GOT3 (cell line): ENCODE measurements at regions not wholly inside any gene's neighbourhood (a gene's known extent, or its start where the extent isn't known, plus 50 kb on each side); places are given as distances from the start of the nearest gene placed in this dataset.
"Not testable (repeated sequence)": the region's sequence is repeated elsewhere in the genome, so short reads cannot be mapped to it uniquely, and the experiment has no call there.

Source experiments
- DNase-seq: peaks from one replicate; lab custom pipeline; 2025; ENCODE audit warnings: mixed read lengths; lab: John Stamatoyannopoulos, UW

DNA sequence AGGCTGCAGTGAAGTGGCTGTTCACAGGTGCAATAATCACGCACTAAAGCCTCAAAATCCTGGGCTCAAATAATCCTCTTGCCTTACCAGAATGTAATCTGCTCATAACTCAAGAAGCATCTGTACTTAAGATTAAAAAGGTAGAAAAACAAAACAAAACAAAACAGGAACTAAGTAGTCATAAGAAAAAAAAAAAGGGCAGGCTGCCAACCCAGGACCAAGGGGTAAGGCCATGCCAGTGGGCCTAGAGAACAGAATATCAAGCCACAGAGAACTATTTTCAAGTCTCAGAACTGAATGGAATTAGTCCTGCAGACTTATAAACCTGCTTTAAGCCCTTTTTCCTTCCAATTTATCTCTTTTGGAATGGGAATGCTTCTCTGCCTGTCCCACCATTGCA is 64.8 kb upstream of the TBC1D3K start:
- DNase-seq = no peak

DNA sequence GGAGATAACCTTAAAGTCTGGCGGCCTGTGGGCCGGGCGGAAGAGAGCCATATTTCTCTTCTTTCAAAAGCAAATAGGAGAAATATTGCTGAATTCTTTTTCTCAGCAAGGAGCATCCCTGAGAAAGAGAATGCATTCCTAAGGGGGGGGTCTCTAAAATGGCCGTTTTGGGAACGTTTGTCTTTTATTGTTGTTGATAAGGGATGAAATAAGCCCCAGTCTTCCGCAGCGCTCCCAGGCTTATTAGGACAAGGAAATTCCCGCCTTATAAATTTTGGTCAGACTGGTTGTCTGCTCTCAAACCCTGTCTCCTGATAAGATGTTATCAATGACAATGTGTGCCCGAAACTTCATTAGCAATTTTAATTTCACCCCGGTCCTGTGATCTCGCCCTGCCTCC is 65.8 kb upstream of the TBC1D3K start:
- not testable (repeated sequence) for DNase-seq

DNA sequence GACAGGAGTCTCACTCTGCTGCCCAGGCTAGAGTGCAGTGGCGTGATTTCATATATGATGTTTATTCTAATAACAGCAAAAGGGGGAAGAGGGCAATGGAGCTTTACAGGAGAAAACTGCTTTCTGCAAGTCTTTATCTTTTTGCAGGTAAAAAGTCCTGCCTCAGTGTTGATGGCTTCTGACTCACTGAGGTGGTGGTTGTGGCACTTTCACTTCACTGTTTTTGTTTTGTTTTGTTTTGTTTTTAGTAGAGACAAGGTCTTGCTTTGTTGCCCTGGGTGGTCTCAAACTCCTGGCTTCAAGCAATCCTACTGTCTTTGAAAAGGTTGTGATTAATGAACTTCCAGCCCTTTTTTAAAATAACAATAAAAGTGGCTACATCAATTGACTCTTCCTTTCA is 68.0 kb upstream of the TBC1D3K start:
- no peak for DNase-seq

GRCh38 chr17:37849617-37849972 is 74.6 kb upstream of the TBC1D3K start:
- no peak for DNase-seq

DNA sequence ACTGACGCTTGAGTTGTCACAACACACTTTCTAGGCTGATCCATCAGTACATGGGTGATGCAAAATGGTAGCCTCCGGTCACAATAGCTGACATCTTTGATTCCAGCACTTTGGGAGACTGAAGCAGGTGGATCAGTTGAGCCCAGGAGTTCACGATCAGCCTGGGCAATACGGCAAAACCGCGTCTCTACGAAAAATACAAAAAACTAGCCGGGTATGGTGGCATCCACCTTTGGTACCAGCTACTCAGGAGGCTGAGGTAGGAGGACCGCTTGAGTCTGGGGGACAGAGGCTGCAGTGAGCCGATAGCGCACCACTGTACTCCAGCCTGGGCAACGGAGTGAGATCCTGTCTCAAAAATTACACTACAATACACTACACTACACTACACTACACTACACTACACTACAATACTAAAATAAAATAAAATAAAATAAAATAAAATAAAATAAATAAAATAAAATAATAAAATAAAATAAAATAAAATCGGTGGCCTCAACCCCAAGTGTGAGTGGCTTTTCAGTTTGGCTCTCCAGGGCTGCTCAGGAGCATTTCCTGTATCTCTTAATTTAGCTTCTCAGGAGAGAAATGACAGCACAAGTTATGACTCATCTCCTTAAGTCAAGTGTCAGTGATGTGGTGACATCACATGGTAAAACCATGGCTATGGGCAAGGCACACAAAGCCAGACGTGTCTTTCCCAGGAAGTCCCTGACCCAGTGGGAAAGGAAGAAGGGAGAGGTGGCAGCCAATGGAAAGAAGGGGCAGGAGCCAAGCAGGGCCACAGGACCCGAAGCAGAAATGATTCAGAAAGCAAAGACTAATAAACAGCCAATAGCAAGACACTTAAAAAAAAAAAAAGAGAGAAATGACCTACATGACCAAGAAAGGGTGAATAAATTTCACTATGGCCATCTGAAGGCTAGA is 75.3 kb upstream of the TBC1D3K start:
- DNase-seq = no peak

DNA sequence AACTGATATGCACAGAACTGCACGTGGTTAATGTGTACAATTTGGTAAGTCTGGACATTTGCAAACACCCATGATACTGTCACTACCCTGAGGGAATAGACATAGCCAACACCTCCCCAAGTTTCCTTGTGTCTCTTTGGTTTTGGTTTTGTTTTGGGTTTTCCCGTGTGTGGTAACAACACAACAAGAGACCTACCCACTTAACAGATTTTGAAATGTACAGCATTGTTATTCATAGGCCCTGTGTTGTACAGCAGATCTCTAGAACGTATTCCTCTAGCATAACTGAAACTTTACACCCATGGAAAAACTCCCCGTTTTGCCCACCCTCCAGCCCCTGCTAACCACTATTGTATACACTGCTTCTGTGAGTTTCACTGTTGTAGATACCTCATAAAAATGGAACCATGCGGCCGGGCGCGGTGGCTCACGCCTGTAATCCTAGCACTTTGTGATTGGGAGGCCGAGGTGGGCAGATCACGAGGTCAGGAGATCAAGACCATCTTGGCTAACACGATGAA is 76.3 kb upstream of the TBC1D3K start:
- DNase-seq = no peak

DNA sequence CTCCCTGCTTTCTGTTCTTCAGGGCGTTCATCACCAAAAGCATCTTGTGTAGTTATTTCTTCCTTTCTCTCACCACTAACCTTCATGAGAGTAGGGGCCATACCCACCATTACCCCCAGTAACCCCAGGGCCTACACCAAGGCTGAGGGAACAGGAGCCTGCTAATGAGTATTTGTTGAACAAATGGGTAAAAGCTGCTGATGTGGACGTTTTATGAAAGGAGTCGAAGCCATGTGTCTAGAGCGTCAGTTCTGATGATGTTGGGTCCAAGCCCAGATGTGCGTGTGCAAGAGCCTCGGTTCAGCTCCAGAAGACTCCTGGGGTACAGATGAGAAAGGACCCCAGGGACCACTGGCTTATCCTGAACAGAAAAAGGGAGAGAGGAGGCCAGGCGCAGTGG is 77.1 kb upstream of the TBC1D3K start:
- DNase-seq = no peak

- no peak for DNase-seq
Measured at GRCh38 chr17:37844977-37845293, 79.3 kb upstream of the TBC1D3K start.

GRCh38 chr17:37844158-37844976 is 79.8 kb upstream of the TBC1D3K start:
- DNase-seq = peak; percentile 26

DNA sequence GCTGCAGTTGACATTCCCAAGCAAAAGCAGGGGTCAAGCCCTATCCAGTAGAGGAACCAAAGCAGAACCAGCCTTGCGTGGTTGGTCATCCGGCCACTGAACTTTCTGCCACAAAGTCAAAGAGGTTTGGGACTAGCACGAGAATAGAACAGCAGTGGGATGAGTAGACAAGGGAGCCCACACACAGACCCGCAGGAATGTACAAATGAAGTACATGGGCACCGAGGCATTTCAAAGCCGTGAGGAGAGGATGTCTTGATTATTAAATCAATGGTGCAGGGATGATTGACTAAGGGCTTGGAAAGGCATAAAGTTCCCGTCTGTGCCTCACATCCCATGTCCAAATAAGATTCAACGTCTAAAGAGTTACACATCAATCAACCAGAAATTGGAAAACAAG is 81.8 kb upstream of the TBC1D3K start:
- DNase-seq = no peak

DNA sequence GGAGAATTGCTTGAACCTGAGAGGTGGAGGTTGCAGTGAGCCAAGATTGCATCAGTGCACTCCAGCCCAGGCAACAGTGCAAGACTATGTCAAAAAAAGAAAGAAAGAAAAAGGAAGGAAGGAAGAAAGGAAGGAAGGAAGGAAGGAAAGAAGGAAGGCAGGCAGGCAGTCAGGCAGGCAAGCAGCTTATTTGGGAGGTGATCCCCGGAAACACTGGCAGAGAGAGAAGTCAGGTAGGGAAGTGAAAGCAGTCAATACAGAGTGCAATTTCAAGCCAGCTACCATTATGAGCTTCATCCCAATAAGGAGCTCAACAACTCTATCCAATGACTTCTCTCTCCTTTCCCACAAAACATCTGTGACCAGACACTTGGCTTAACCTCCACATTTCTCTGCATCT is 83.0 kb upstream of the TBC1D3K start:
- no peak for DNase-seq

- DNase-seq = no peak
Measured at GRCh38 chr17:37840576-37840975, 83.6 kb upstream of the TBC1D3K start.

- DNase-seq = no peak
Measured at GRCh38 chr17:37839196-37839978, 84.8 kb upstream of the TBC1D3K start.

- no peak for DNase-seq
Measured at GRCh38 chr17:37838276-37838675, 85.9 kb upstream of the TBC1D3K start.

GRCh38 chr17:37836593-37836992 is 87.6 kb upstream of the TBC1D3K start:
- no peak for DNase-seq

DNA sequence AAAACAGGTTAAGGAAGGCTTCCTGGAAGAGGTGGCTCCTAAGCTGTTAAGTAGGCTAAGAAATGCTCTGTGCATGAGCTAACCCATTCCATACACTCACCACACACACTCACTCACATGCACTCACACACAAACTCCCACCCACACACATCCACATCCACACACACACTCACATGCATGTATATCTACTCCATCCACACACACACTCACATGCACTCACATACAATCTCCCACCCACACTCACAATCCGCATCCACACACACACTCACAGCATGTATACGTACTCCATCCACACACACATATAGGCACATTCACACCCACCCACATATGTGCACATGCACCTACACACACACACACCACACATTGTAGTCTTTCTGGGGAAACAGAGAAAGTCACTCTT is 89.3 kb upstream of the HNF1B start:
- no peak for DNase-seq

- no peak for DNase-seq
Measured at GRCh38 chr17:37833237-37833859, 88.5 kb upstream of the HNF1B start.

DNA sequence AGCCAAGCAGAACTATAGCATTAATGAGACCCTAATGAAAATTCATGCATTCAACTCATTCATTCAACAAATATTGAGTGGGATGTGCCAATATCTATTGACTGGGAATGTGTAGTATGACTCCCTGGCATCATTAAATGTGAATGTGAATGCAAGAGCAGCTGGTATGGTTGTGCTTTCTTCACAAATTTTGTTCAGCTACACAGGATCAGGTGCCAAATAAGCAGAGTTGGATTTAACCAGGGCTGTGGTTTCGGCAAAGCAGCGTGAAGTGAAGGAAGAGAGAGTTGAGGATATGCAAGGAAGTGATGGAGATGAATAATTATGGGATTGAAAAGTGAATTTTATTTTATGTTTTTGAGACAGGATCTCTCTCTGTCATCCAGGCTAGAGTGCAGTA is 87.1 kb upstream of the HNF1B start:
- no peak for DNase-seq

GRCh38 chr17:37831492-37831891 is 86.6 kb upstream of the HNF1B start:
- no peak for DNase-seq

- DNase-seq = no peak
Measured at GRCh38 chr17:37830151-37830993, 85.5 kb upstream of the HNF1B start.

DNA sequence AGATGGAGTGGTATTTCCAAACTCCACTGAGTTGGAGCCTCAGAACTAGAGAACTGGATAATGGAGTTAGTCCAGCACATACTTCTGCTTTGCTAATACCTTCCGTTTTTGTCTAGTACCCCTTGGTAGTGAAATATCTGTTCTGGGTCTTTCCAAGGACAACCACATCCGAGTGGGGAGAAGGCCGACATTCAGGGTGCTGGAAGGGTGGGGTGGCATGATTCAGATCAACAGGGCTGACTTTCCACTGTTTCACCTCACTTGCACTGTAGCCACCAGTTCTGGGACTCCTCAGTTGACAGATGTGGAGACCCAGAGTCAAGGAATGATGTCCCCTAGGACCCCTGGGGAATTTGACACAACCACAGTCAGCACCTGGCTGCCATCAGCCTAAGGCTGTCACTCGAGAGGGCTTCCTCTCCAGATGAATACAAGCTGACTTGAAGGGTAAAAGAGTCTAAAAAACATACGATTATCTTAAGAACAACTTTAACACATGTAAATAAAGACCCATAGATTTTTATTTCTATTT is 84.8 kb upstream of the HNF1B start:
- DNase-seq = no peak
